IMR-90 (cell line): ENCODE measurements at regions not wholly inside any gene's neighbourhood (a gene's known extent, or its start where the extent isn't known, plus 50 kb on each side); places are given as distances from the start of the nearest gene placed in this dataset.

Source experiments
- ATAC-seq: fragments of 200-7000 bp; cut with Tn5 transposase; 2 replicates; pipeline ENCODE4 v1.9.1; 2020; ENCODE audit warnings: low read depth, mild to moderate bottlenecking, moderate library complexity
- BruUV-seq: library from RNA; stranded (reverse); fragments of 400-500 nt; replicated peaks from 2 replicates; lab custom pipeline; 2021; lab: Mats Ljungman, UMichigan
- CTCF ChIA-PET: fragments of 300-600 bp; formaldehyde crosslinking; extraction: SDS; loops from one replicate; lab custom pipeline; 2021; ENCODE audit warnings: antibody characterized with exemption; lab: Yijun Ruan, JAX
- POLR2A ChIA-PET: fragments of 300-600 bp; sonication (Branson Sonifier 250); formaldehyde crosslinking; loops from one replicate; lab custom pipeline; 2022; ENCODE audit warnings: antibody characterized with exemption; ENCODE audit not compliant: unreplicated experiment; lab: Charles Lee
- DNase-seq: peaks from one replicate; pipeline ENCODE4 v3.0.0; 2013
- H2AFZ ChIP-seq: replicated peaks from 2 replicates; pipeline ENCODE3; 2013; ENCODE audit warnings: low read length, mild to moderate bottlenecking; ENCODE audit not compliant: poor library complexity
- H2AK5ac ChIP-seq: 2 replicates; pipeline ENCODE4 v1.6.1; 2013; ENCODE audit warnings: low read depth, low read length, inconsistent platforms
- H2AK9ac ChIP-seq: replicated peaks from 2 replicates; pipeline ENCODE3; 2013; ENCODE audit warnings: mild to moderate bottlenecking, low read depth, low read length, moderate library complexity; ENCODE audit not compliant: poor library complexity
- H2BK120ac ChIP-seq: 2 replicates; pipeline ENCODE4 v1.6.1; 2013; ENCODE audit warnings: low read depth, low read length, inconsistent platforms
- H2BK15ac ChIP-seq: 3 replicates; pipeline ENCODE4 v1.6.1; 2013; ENCODE audit warnings: low read depth, low read length, inconsistent platforms
- H2BK20ac ChIP-seq: 2 replicates; pipeline ENCODE4 v1.6.1; 2013; ENCODE audit warnings: low read depth, mild to moderate bottlenecking, inconsistent platforms, low read length, moderate library complexity
- H2BK5ac ChIP-seq: 2 replicates; pipeline ENCODE4 v1.6.1; 2013; ENCODE audit warnings: mild to moderate bottlenecking, low read depth, low read length, inconsistent platforms; ENCODE audit not compliant: poor library complexity, severe bottlenecking
- H3K14ac ChIP-seq: replicated peaks from 2 replicates; pipeline ENCODE4 v1.6.1; 2013; ENCODE audit warnings: low read depth, low read length, inconsistent platforms
- H3K18ac ChIP-seq: 2 replicates; pipeline ENCODE4 v1.6.1; 2013; ENCODE audit warnings: low read depth, low read length, control low read depth
- H3K23ac ChIP-seq: 2 replicates; pipeline ENCODE4 v1.6.1; 2013; ENCODE audit warnings: low read depth, low read length, inconsistent platforms
- H3K27ac ChIP-seq: 2 replicates; pipeline ENCODE4 v1.5.1; 2013; ENCODE audit warnings: mild to moderate bottlenecking, control low read depth, low read length; ENCODE audit not compliant: insufficient read depth
- H3K27me3 ChIP-seq: 2 replicates; pipeline ENCODE4 v1.6.1; 2013; ENCODE audit warnings: low read length; ENCODE audit not compliant: control insufficient read depth, insufficient read depth
- H3K36me3 ChIP-seq: 2 replicates; pipeline ENCODE4 v1.6.1; 2013; ENCODE audit warnings: low read length, mixed read lengths; ENCODE audit not compliant: control insufficient read depth, insufficient read depth
- H3K4ac ChIP-seq: 2 replicates; pipeline ENCODE4 v1.6.1; 2013; ENCODE audit warnings: low read depth, low read length, inconsistent platforms
- H3K4me1 ChIP-seq: 2 replicates; pipeline ENCODE4 v1.6.1; 2013; ENCODE audit warnings: low read length, mixed read lengths; ENCODE audit not compliant: control insufficient read depth, insufficient read depth
- H3K4me2 ChIP-seq: 2 replicates; pipeline ENCODE4 v1.6.1; 2013; ENCODE audit warnings: low read depth, mild to moderate bottlenecking, control low read depth, low read length, moderate library complexity
- H3K4me3 ChIP-seq: 2 replicates; pipeline ENCODE4 v1.5.1; 2013; ENCODE audit warnings: low read depth, mild to moderate bottlenecking, control low read depth, low read length, moderate library complexity; ENCODE audit not compliant: insufficient read depth
- H3K56ac ChIP-seq: 2 replicates; pipeline ENCODE4 v1.6.1; 2013; ENCODE audit warnings: low read length, inconsistent platforms; ENCODE audit not compliant: insufficient read depth; ENCODE audit errors: extremely low read depth
- H3K79me1 ChIP-seq, 2 experiments: 2 replicates each; pipeline ENCODE4 v1.6.1; 2013; ENCODE audit warnings: low read length in 2 of 2, inconsistent platforms in 1 of 2, low read depth in 1 of 2
- H3K9ac ChIP-seq: 2 replicates; pipeline ENCODE4 v1.6.1; 2013; ENCODE audit warnings: low read depth, low read length, control low read depth
- H3K9me1 ChIP-seq: 2 replicates; pipeline ENCODE4 v1.6.1; 2013; ENCODE audit warnings: low read length, inconsistent platforms; ENCODE audit not compliant: insufficient read depth
- H3K9me3 ChIP-seq: 2 replicates; pipeline ENCODE4 v1.6.1; 2013; ENCODE audit warnings: low read length; ENCODE audit not compliant: control insufficient read depth, insufficient read depth
- H4K20me1 ChIP-seq: 2 replicates; pipeline ENCODE4 v1.6.1; 2013; ENCODE audit warnings: low read length, inconsistent platforms; ENCODE audit not compliant: insufficient read depth
- H4K5ac ChIP-seq: 2 replicates; pipeline ENCODE4 v1.6.1; 2013; ENCODE audit warnings: mild to moderate bottlenecking, low read depth, low read length, control low read depth
- H4K8ac ChIP-seq, 2 experiments: 2 replicates each; pipeline ENCODE4 v1.6.1; 2013; ENCODE audit warnings: low read depth in 2 of 2, low read length in 2 of 2, control low read depth in 1 of 2, inconsistent platforms in 1 of 2
- H4K91ac ChIP-seq: 2 replicates; pipeline ENCODE4 v1.6.1; 2013; ENCODE audit warnings: low read depth, low read length, inconsistent platforms; ENCODE audit not compliant: insufficient read depth
- BHLHE40 ChIP-seq: fragments of 150-350 bp; IDR thresholded peaks from 2 replicates; pipeline ENCODE4 v1.6.1; 2016; ENCODE audit warnings: mild to moderate bottlenecking, low read depth, low read length
- CEBPB ChIP-seq: IDR thresholded peaks from 2 replicates; pipeline ENCODE4 v1.6.1; 2012; ENCODE audit warnings: low read depth, low read length, improper control_type of control experiment
- CHD1 ChIP-seq: IDR thresholded peaks from 2 replicates; pipeline ENCODE4 v1.6.1; 2012; ENCODE audit warnings: low read depth, low read length, improper control_type of control experiment
- FOS ChIP-seq: fragments of 150-350 bp; IDR thresholded peaks from 2 replicates; pipeline ENCODE4 v1.6.1; 2016; ENCODE audit warnings: low read depth, low read length
- MAFK ChIP-seq: IDR thresholded peaks from 2 replicates; pipeline ENCODE4 v1.6.1; 2012; ENCODE audit warnings: low read depth, low read length, improper control_type of control experiment
- MXI1 ChIP-seq: IDR thresholded peaks from 2 replicates; pipeline ENCODE4 v1.6.1; 2012; ENCODE audit warnings: low read depth, mild to moderate bottlenecking, low read length, moderate library complexity, borderline replicate concordance
- NFE2L2 ChIP-seq: fragments of 150-350 bp; IDR thresholded peaks from 2 replicates; pipeline ENCODE4 v1.6.1; 2016; ENCODE audit warnings: low read depth, mild to moderate bottlenecking, low read length
- RAD21 ChIP-seq: IDR thresholded peaks from 2 replicates; pipeline ENCODE4 v1.6.1; 2012; ENCODE audit warnings: low read length, improper control_type of control experiment
- RCOR1 ChIP-seq: IDR thresholded peaks from 2 replicates; pipeline ENCODE4 v1.6.1; 2012; ENCODE audit warnings: mild to moderate bottlenecking, low read length, improper control_type of control experiment; ENCODE audit not compliant: insufficient replicate concordance
- RFX5 ChIP-seq: IDR thresholded peaks from 2 replicates; pipeline ENCODE4 v1.8.0; 2012; ENCODE audit warnings: low read depth, mild to moderate bottlenecking, low read length, moderate library complexity
- SMC3 ChIP-seq: fragments of 150-350 bp; IDR thresholded peaks from 2 replicates; pipeline ENCODE4 v1.6.1; 2016; ENCODE audit warnings: low read depth, mild to moderate bottlenecking, antibody characterized with exemption, low read length, moderate library complexity
- USF2 ChIP-seq: fragments of 150-350 bp; IDR thresholded peaks from 2 replicates; pipeline ENCODE4 v1.6.1; 2017; ENCODE audit warnings: mild to moderate bottlenecking, antibody characterized with exemption, low read length, low read depth
- WGBS, 2 experiments: methylation state at CpG; one replicate each; pipeline versions ENCODE4 v1.1.5 to v1.1.7; 2013; ENCODE audit warnings: missing lambda C conversion rate in 2 of 2; ENCODE audit not compliant: insufficient read length in 1 of 2; ENCODE audit errors: extremely low coverage in 2 of 2; 5-methylcytosine and 5-hydroxymethylcytosine counted together
- dilution Hi-C: fragments of 300-500 bp; cut with HindIII; formaldehyde crosslinking; loops from one replicate; pipeline ENCODE4 v1.14.3; 2018; ENCODE audit warnings: low sequenced_read_pairs; ENCODE audit not compliant: unreplicated experiment
- in situ Hi-C: fragments of 300-500 bp; cut with MboI; formaldehyde crosslinking; loops from 3 replicates; pipeline ENCODE4 v1.14.3; 2019; ENCODE audit warnings: low sequenced_read_pairs, inconsistent platforms, mixed read lengths
- intact Hi-C: fragments of 100-400 bp; cut with micrococcal nuclease; formaldehyde crosslinking; loops from 2 replicates; pipeline ENCODE4 v1.10.0; 2022
- TF ChIP-seq, protein P1 (sequence below): conservative IDR thresholded peaks from 2 replicates; pipeline ENCODE4 v1.5.1; 2012; ENCODE audit warnings: mild to moderate bottlenecking, low read depth, low read length, improper control_type of control experiment
- TF ChIP-seq, protein P2 (sequence below): fragments of 150-350 bp; IDR thresholded peaks from 2 replicates; pipeline ENCODE4 v1.6.1; 2016; ENCODE audit warnings: low read depth, mild to moderate bottlenecking, low read length, moderate library complexity, borderline replicate concordance

- H3K23ac ChIP-seq = no peak overlapping the region
- no peak overlapping the region for H3K4me2 ChIP-seq
- WGBS, 2 experiments = no CpG with 5 or more reads among the region's 2 CpGs
- no TSS peak for BruUV-seq
- no peak overlapping the region for H2BK20ac ChIP-seq
- H2AK9ac ChIP-seq = no peak overlapping the region
- no peak overlapping the region for H4K5ac ChIP-seq
- no peaks in the 10 kb centered on the region for H3K36me3 ChIP-seq
- H3K27ac ChIP-seq = no peak overlapping the region
- H3K9me1 ChIP-seq = no peaks in the 10 kb centered on the region
- H3K56ac ChIP-seq = no peak overlapping the region
- CTCF ChIA-PET = no interaction called here
- H4K8ac ChIP-seq = no peak overlapping the region
- no peak overlapping the region for H3K18ac ChIP-seq
- H3K4me3 ChIP-seq = no peak overlapping the region
- no peak overlapping the region for H2BK120ac ChIP-seq
- DNase-seq (no peak), ATAC-seq (no peak)
- intact Hi-C loops = no loop called here
- H2AFZ ChIP-seq = no peak overlapping the region
- peaks cover 14% of the 10 kb centered on the region for H3K9me3 ChIP-seq
- H3K9ac ChIP-seq = no peak overlapping the region
- H3K4ac ChIP-seq = no peak overlapping the region
- H3K27me3 ChIP-seq = no peaks in the 10 kb centered on the region
- in situ Hi-C loops = no loop called here
- H2BK15ac ChIP-seq = no peak overlapping the region
- H2BK5ac ChIP-seq = no peak overlapping the region
- TF ChIP-seq NFE2L2 (no peak), FOS (no peak), MXI1 (no peak), RAD21 (no peak), BHLHE40 (no peak), RFX5 (no peak), SMC3 (no peak), RCOR1 (no peak), CHD1 (no peak), CEBPB (no peak), MAFK (no peak), USF2 (no peak)
- TF ChIP-seq, protein P1, sequence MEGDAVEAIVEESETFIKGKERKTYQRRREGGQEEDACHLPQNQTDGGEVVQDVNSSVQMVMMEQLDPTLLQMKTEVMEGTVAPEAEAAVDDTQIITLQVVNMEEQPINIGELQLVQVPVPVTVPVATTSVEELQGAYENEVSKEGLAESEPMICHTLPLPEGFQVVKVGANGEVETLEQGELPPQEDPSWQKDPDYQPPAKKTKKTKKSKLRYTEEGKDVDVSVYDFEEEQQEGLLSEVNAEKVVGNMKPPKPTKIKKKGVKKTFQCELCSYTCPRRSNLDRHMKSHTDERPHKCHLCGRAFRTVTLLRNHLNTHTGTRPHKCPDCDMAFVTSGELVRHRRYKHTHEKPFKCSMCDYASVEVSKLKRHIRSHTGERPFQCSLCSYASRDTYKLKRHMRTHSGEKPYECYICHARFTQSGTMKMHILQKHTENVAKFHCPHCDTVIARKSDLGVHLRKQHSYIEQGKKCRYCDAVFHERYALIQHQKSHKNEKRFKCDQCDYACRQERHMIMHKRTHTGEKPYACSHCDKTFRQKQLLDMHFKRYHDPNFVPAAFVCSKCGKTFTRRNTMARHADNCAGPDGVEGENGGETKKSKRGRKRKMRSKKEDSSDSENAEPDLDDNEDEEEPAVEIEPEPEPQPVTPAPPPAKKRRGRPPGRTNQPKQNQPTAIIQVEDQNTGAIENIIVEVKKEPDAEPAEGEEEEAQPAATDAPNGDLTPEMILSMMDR = no peak
- TF ChIP-seq, protein P2, sequence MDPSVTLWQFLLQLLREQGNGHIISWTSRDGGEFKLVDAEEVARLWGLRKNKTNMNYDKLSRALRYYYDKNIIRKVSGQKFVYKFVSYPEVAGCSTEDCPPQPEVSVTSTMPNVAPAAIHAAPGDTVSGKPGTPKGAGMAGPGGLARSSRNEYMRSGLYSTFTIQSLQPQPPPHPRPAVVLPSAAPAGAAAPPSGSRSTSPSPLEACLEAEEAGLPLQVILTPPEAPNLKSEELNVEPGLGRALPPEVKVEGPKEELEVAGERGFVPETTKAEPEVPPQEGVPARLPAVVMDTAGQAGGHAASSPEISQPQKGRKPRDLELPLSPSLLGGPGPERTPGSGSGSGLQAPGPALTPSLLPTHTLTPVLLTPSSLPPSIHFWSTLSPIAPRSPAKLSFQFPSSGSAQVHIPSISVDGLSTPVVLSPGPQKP = no peak
- no peak overlapping the region for H3K14ac ChIP-seq
- dilution Hi-C loops = no loop called here
- no peaks in the 10 kb centered on the region for H3K4me1 ChIP-seq
- no peaks in the 10 kb centered on the region for H4K20me1 ChIP-seq
- no peak overlapping the region for H4K91ac ChIP-seq
- no peak overlapping the region for H2AK5ac ChIP-seq
- POLR2A ChIA-PET = no interaction called here
- no peaks in the 10 kb centered on the region for H3K79me1 ChIP-seq
These were observed 213.6 kb upstream of the MAF start for GRCh38 chr16:79814124-79814523.
